Kidney epithelial cell (primary cell): ENCODE measurements at regions not wholly inside any gene's neighbourhood (a gene's known extent, or its start where the extent isn't known, plus 50 kb on each side); places are given as distances from the start of the nearest gene placed in this dataset.

Experiments used
- DNase-seq: peaks from one replicate; pipeline ENCODE4 v3.0.0-alpha.2; 2010; ENCODE audit warnings: low read depth
- H3K27me3 ChIP-seq: 2 replicates; pipeline ENCODE4 v1.6.0; 2011; ENCODE audit warnings: low read length; ENCODE audit not compliant: control insufficient read depth, insufficient read depth
- H3K36me3 ChIP-seq: 2 replicates; pipeline ENCODE4 v1.5.1; 2011; ENCODE audit warnings: low read length; ENCODE audit not compliant: control insufficient read depth, insufficient read depth
- H3K4me3 ChIP-seq: 2 replicates; pipeline ENCODE4 v1.5.1; 2011; ENCODE audit warnings: low read depth, mild to moderate bottlenecking, control low read depth, low read length
- CTCF ChIP-seq: IDR thresholded peaks from 2 replicates; pipeline ENCODE4 v1.5.1; 2011; ENCODE audit warnings: mild to moderate bottlenecking, moderate library complexity, low read length, control low read depth, inconsistent platforms; ENCODE audit not compliant: insufficient read depth, poor library complexity, severe bottlenecking

GRCh38 chr20:56833427-56833826 lies 204.3 kb downstream of the TFAP2C start:
- H3K27me3 ChIP-seq, result peaks cover 5% of the 10 kb centered on the region
- no peak for TF ChIP-seq CTCF
- DNase-seq, result no peak
- no peak overlapping the region for H3K4me3 ChIP-seq
- no peaks in the 10 kb centered on the region for H3K36me3 ChIP-seq

- DNase-seq, result no peak
- no peak for TF ChIP-seq CTCF
- no peaks in the 10 kb centered on the region for H3K36me3 ChIP-seq
- H3K27me3 ChIP-seq, result no peaks in the 10 kb centered on the region
- no peak overlapping the region for H3K4me3 ChIP-seq
Observed at GRCh38 chr20:56835829-56836550, 206.9 kb downstream of the TFAP2C start.

- Histone ChIP-seq H3K36me3 (no peaks in the 10 kb centered on the region), H3K27me3 (no peaks in the 10 kb centered on the region), H3K4me3 (no peak overlapping the region)
- no peak for DNase-seq
- no peak for TF ChIP-seq CTCF
Observed at GRCh38 chr20:56839222-56839621, 210.1 kb downstream of the TFAP2C start.

- TF ChIP-seq CTCF, result no peak
- Histone ChIP-seq H3K36me3 (no peaks in the 10 kb centered on the region), H3K27me3 (no peaks in the 10 kb centered on the region), H3K4me3 (no peak overlapping the region)
- no peak for DNase-seq
Observed at GRCh38 chr20:56839786-56840185, 210.7 kb downstream of the TFAP2C start.

- Histone ChIP-seq H3K4me3 (no peak overlapping the region), H3K36me3 (no peaks in the 10 kb centered on the region), H3K27me3 (no peaks in the 10 kb centered on the region)
- DNase-seq, result no peak
- TF ChIP-seq CTCF, result no peak
Observed at GRCh38 chr20:56840716-56841261, 211.7 kb downstream of the TFAP2C start.
